Suppressor macrophage treated with lipopolysaccharide for 1 hour (primary cell): ENCODE measurements at regions not wholly inside any gene's neighbourhood (a gene's known extent, or its start where the extent isn't known, plus 50 kb on each side); places are given as distances from the start of the nearest gene placed in this dataset.

Source experiments
- DNase-seq, 3 donors: peaks; one replicate each; pipeline ENCODE4 v3.0.0-alpha.2; 2020 to 2022

GRCh38 chr15:62618846-62619504 is 423.6 kb upstream of the TPM1 start:
- no peak for DNase-seq

- DNase-seq = no peak
Observed at GRCh38 chr15:62619526-62619925, 423.0 kb upstream of the TPM1 start.

GRCh38 chr15:62622775-62623174 is 419.8 kb upstream of the TPM1 start:
- DNase-seq = no peak

- peak; percentile 9 to 31 (median 22) for DNase-seq
Observed at GRCh38 chr15:62624547-62625378, 417.8 kb upstream of the TPM1 start.

GRCh38 chr15:62625429-62626033 is 417.0 kb upstream of the TPM1 start:
- DNase-seq = no peak

GRCh38 chr15:62626903-62627302 is 415.6 kb upstream of the TPM1 start:
- DNase-seq = no peak

GRCh38 chr15:62631076-62631724 is 411.3 kb upstream of the TPM1 start:
- no peak for DNase-seq

GRCh38 chr15:62636823-62637573 is 405.5 kb upstream of the TPM1 start:
- no peak for DNase-seq

- DNase-seq = no peak
Observed at GRCh38 chr15:62637574-62637897, 405.0 kb upstream of the TPM1 start.

- no peak for DNase-seq
Observed at GRCh38 chr15:62637950-62638619, 404.5 kb upstream of the TPM1 start.

GRCh38 chr15:62639432-62639831 is 403.1 kb upstream of the TPM1 start:
- no peak for DNase-seq

- no peak for DNase-seq
Observed at GRCh38 chr15:62639906-62640605, 402.5 kb upstream of the TPM1 start.

- peak in 2 of 3 donors; percentile 9 to 24 for DNase-seq
Observed at GRCh38 chr15:62641825-62642224, 400.7 kb upstream of the TPM1 start.

- no peak for DNase-seq
Observed at GRCh38 chr15:62643572-62643971, 399.0 kb upstream of the TPM1 start.

GRCh38 chr15:62644216-62644888 is 398.2 kb upstream of the TPM1 start:
- DNase-seq = no peak

GRCh38 chr15:62644889-62645742 is 397.4 kb upstream of the TPM1 start:
- DNase-seq = no peak

GRCh38 chr15:62647202-62647842 is 395.2 kb upstream of the TPM1 start:
- DNase-seq = peak; percentile 65 to 71 (median 70)

- no peak for DNase-seq
Observed at GRCh38 chr15:62647843-62648505, 394.6 kb upstream of the TPM1 start.

- DNase-seq = peak; percentile 32 to 42 (median 37)
Observed at GRCh38 chr15:62648954-62649353, 393.6 kb upstream of the TPM1 start.
